HG02642 (cell line): ENCODE measurements at regions not wholly inside any gene's neighbourhood (a gene's known extent, or its start where the extent isn't known, plus 50 kb on each side); places are given as distances from the start of the nearest gene placed in this dataset.

Experiments
- ATAC-seq: cut with Tn5 transposase; IDR thresholded peaks from one replicate; pipeline ENCODE4 v1.9.1; 2021; ENCODE audit warnings: mild to moderate bottlenecking; ENCODE audit not compliant: unreplicated experiment, poor library complexity

DNA sequence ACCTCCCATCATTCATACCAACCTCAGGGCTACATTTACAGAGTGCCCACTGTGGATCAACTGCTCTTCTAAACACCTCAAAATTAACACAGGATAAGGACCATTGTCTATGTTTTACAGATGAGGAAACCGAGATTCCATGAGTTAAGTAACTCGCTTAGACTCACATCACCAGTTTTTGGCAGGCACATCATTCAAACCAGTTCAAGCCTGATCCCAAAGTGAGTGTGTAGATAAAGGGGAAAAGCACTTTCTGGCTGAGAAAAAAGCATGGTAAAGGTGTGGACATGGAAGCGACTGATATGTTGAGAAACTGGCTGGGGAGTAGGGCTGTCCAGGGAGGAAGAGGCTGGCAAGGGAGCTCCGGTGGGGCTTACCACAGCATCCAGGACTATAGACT lies 193.7 kb upstream of the RORA start:
- no peak for ATAC-seq

- ATAC-seq = no peak
These were observed 192.8 kb upstream of the RORA start for GRCh38 chr15:61421938-61422337.

DNA sequence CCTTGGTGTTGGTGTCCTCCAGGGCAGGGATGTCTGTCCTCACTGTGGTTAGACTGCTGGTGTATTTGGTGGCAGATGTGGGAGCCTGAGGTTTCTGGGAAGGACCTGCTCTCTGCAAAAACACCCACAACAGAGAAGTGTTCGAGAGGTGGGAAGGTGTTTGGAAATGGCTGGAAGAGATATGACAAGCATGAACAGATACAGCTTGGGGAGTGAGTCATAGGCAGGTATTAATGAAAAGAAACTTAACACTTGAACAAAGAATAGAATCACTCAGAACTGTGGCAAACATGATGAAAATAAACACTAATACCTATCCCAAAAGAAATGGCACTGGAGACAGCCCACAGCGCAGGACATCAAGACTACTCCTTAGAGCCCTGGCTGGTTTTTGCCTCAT lies 192.4 kb upstream of the RORA start:
- ATAC-seq = no peak

- no peak for ATAC-seq
These were observed 191.4 kb upstream of the RORA start for GRCh38 chr15:61420546-61420945.

DNA sequence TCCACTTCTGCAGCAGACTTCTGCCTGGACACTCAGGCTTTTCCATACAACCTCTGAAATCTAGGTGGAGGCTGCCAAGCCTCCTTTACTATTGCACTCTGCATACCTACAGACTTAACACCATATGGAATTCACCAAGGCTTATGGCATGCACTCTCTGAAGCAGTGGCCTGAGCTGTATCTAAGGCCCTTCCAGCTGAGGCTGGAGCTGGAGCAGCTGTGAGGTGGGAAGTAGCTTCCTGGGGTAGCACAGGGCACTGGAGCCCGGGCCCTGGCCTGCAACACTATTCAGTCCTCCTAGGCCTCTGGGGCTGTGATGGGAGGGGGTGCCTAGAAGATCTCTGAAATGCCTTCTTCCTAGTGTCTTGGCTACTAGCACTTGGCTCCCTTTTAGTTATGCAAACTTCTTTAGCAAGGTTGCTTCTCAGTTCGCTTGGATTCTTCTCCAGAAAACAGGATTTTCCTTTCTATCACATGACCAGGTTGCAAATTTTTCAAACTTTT lies 186.6 kb upstream of the RORA start:
- ATAC-seq = no peak

- ATAC-seq = no peak
These were observed 182.9 kb upstream of the RORA start for GRCh38 chr15:61411902-61412510.

DNA sequence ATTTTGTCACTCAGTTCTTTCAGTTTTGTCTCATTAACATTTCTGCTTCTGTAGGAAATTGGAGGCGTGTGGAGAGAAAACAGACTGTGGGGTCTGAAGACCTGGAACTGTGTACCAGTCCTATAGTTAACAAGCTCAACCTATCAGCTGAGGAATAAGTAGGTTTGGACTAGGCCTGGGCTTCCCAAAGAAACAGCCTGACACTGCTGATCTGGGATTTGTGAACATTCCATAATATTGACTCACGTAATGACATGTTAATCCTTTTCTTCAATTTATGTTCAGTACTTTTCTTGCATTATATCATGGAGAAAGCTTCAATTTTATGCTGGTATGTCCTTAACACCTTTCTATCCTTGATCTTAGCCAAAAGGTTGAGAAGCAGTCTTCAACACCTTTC lies 181.6 kb upstream of the RORA start:
- no peak for ATAC-seq

DNA sequence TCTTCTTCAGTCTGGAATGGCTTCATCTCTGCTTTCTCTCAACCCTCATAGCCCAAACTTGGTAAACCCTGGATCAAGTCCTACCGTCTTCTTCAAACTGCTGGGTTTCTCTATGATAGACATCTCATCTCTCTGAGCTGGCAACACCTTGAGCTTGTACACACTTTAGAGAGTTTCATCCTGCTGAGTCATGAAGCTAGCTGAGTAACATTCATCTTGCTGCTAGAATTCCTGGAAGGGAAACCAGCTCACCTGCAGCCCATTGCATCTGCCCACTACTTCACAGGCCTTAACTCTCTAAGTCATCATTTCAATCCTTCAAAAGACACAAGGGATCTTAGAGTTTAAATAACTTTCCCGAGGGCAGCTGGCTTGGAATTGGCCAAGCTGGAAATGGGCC lies 175.5 kb upstream of the RORA start:
- no peak for ATAC-seq

DNA sequence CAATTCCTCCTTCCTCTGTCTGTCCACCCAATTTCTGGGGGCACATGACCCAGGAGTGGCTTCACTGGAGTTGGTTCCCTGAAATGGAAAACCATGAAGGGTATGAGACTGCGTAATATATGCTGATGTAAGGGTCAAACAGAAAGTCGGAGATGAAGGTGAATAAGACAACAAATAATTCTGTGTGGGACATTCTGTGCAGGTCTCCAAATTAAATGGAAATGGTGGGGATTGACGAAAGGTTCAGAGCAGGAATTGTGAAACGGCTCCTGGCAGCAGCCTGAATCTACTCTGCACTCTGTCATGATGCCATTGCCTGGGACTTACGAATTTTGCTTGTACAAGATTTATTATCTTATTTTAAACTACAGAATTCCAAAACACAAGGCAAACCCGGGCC lies 174.8 kb upstream of the RORA start:
- no peak for ATAC-seq

GRCh38 chr15:61401903-61402698 lies 173.0 kb upstream of the RORA start:
- ATAC-seq = no peak

DNA sequence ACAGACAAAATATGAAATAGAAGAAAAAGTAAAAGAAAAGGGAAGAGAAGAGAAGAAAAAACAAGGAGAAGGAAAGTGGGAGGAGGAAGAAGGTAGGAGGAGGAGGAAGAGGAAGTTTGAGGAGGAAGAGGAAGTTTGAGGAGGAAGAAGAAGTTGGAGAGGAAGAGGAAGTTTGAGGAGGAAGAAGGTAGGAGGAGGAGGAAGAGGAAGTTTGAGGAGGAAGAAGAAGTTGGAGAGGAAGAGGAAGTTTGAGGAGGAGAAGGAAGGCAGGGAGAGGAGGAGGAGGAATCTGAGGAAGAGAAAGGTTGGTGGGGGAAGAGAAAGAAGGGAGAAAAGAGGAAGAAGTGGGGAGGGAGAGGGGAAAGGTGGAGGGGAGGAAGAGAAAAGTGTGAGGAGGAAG lies 169.2 kb upstream of the RORA start:
- ATAC-seq = no peak

DNA sequence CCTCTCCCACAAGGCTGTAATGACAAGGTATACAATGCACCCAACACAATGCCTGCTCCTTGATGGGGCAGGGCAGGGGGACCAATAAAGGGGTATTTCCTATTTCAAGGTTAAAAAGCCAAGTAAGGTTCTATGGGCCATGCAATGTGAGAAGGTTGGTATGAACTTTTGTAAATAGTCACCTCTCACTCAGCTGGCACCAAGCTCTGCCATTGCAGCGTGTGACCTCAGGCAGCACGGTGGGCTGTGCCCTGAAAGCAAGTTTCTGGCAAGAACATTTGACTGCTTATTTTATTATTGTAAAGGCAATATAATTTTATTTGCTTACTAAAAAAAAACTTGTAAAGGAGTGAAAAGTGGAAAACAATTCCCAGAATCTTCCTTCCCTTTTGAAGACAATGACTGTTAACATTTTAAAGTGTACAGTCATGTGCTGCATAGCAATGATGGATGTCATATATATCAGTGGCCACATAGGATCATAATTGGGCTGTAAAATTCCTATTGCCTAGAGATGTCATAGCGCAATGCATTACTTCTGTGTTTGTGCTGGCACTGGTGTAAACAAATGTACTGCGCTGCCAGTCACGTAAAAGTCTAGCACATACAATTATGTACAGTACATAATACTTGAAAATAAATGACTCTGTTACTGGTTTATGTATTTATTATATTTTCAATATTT lies 167.3 kb upstream of the RORA start:
- no peak for ATAC-seq

DNA sequence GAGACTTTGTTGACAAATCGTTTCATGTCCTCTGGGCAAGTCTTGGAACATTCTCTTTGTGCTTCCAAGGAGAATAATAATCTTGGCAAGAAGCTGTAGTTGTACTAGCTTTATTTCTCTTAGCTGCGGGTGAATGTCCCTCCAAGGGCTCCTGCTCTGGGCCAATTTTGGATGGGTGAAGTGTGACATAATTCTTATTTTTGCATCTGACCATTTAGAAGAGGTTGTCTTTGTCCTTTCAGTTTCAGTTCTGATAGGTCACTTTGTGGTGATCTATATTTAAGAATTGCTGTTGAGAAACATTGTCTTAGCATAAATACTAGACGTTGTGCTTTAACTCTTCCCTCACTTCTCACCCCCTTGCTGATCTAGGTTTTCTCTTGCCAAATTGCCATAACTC lies 164.8 kb upstream of the RORA start:
- ATAC-seq = no peak

GRCh38 chr15:61393524-61393923 lies 164.4 kb upstream of the RORA start:
- no peak for ATAC-seq

GRCh38 chr15:61390138-61390537 lies 161.0 kb upstream of the RORA start:
- no peak for ATAC-seq

DNA sequence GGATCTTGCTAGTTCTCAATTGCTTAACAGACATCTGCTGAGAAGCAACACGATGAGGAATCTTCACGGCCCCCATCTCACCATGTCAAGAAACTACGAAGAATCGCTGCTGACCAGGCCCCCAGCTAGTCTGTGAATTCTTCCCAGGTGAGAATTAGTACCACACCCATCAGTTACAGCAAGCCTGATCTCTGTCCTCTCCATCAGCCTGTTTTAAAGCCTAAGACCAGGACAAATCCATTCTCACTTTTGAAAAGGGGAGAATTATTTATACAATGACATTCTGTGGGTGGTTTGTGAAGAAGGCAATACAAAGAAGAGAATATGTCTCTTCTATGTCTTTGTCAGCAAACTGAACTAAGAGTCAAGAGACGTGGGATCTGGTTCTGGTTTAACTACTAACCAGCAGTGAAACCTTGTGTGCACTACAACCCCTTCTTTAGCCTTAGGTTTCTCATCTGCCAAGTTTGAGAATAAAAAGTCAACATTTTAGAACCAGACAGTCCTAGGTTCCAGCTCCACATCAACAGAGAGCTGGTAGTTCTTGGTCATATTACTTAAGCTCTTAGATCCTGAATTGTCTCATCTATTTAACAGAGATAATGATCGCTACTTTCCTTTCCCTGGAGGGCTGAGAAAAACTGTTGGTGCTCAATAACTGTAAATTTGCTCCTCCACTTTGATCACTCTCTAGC lies 160.4 kb upstream of the RORA start:
- no peak for ATAC-seq

GRCh38 chr15:61387675-61388074 lies 158.6 kb upstream of the RORA start:
- no peak for ATAC-seq

GRCh38 chr15:61383421-61383820 lies 154.3 kb upstream of the RORA start:
- ATAC-seq = no peak

- no peak for ATAC-seq
These were observed 153.8 kb upstream of the RORA start for GRCh38 chr15:61382927-61383326.

DNA sequence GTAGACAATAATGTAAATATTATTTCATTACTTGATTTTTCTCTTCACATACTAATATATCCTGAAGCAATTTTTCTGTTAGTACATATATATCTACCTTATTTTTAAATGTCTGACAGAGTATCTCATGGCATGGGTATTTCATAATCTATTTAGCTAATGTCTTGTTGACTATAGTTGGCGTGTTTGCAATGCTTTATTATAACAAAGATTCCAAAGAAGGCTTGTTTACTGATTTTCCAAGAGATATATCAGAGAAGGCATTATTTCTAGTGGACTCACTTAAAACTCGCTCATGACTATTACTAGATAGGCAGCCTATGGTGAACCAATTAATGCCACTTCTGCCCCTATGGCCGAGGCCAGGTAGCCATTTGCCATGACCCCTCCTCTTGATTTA lies 152.4 kb upstream of the RORA start:
- no peak for ATAC-seq

DNA sequence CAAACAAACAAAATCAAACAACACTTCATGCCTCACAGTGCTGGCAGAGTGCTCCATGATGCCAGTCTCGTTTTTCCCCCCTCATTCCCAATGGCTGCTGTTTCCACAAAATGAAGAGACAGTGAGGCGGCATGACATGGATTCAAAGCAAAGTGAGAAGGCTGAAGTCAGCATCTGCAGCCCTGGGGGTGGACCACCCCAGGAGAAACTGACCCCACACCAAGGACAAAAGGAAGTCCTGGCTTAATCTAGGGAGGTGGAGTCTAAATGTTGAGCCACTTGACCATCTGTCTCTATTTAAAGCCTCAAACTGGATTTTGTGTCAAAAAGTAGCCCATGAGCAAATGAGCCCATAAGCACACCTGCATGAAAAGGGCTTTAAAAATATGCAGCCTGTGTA lies 151.2 kb upstream of the RORA start:
- ATAC-seq = no peak
